ENCODE measurements at regions not wholly inside any gene's neighbourhood (a gene's known extent, or its start where the extent isn't known, plus 50 kb on each side); places are given as distances from the start of the nearest gene placed in this dataset.

GRCh38 chr12:4045786-4046494, 172.7 kb upstream of the PARP11 start:
- POLR2A ChIA-PET, result no interaction called here
- no peak overlapping the region for H3K4me3 Mint-ChIP-seq
- TF ChIP-seq CTCF (IDR thresholded peaks at IDR 0.05), result no peak
- no peak for TF ChIP-seq EZH2 (IDR thresholded peaks at IDR 0.05; ENCODE audit: borderline replicate concordance, insufficient read depth, low read depth, low read length, poor library complexity, severe bottlenecking)
- Histone ChIP-seq H2AFZ (ENCODE audit: insufficient read depth, low read depth, low read length, poor library complexity, severe bottlenecking) (no peak overlapping the region), H3K36me3 (replicated peaks in 1 of 2; ENCODE audit: control extremely low read depth in 1 of 2, control insufficient read depth in 1 of 2, extremely low read depth in 1 of 2, insufficient read depth in 2 of 2, low read length in 1 of 2) (no peaks in the 10 kb centered on the region), H3K4me2 (replicated peaks; ENCODE audit: low read depth, low read length, poor library complexity, severe bottlenecking) (no peak overlapping the region), H3K27me3 (replicated peaks in 1 of 4; ENCODE audit: control extremely low read depth in 1 of 4, control insufficient read depth in 3 of 4, insufficient read depth in 4 of 4, low read length in 3 of 4) (peaks cover 0 to 8% (median 0%) of the 10 kb centered on the region in 4 experiments), H4K20me1 (ENCODE audit: control insufficient read depth, insufficient read depth, low read length, poor library complexity, severe bottlenecking) (no peaks in the 10 kb centered on the region), H3K27ac (ENCODE audit: low read length in 2 of 2) (no peak overlapping the region), H3K4me1 (ENCODE audit: control insufficient read depth in 2 of 2, insufficient read depth in 2 of 2, low read length in 2 of 2) (no peaks in the 10 kb centered on the region), H3K4me3 (ENCODE audit: control extremely low read depth in 1 of 5, extremely low read depth in 1 of 5, insufficient read depth in 1 of 5, low read depth in 2 of 5, low read length in 4 of 5) (no peak overlapping the region), H3K79me2 (ENCODE audit: control insufficient read depth, insufficient read depth, low read length) (no peaks in the 10 kb centered on the region), H3K9me3 (ENCODE audit: control extremely low read depth in 1 of 3, control insufficient read depth in 2 of 3, insufficient read depth in 1 of 3, low read length in 2 of 3) (no peaks in the 10 kb centered on the region), H3K9ac (ENCODE audit: low read length) (no peak overlapping the region)
- WGBS (ENCODE audit: insufficient coverage), result 82% methylated on average over 4 of the region's 16 CpGs
- H3K9me3 Mint-ChIP-seq (ENCODE audit: insufficient read depth), result no peaks in the 10 kb centered on the region
- H3K27me3 Mint-ChIP-seq, result peaks cover 29% of the 10 kb centered on the region
- ATAC-seq (ENCODE audit: low read depth) (no peak), DNase-seq (no peak)
- H3K4me1 Mint-ChIP-seq, result no peaks in the 10 kb centered on the region
- intact Hi-C loops (cut with micrococcal nuclease), result no loop called here
- CTCF ChIA-PET, result interaction anchor here (0.6 to 1.4 kb wide), 3 partner anchors 12 to 1802 kb away, joined by 3 to 4 read pairs (median 3); no protein-coding TSS in a partner anchor
- H3K27ac Mint-ChIP-seq, result no peak overlapping the region
